ENCODE measurements at regions not wholly inside any gene's neighbourhood (a gene's known extent, or its start where the extent isn't known, plus 50 kb on each side); places are given as distances from the start of the nearest gene placed in this dataset.

DNA sequence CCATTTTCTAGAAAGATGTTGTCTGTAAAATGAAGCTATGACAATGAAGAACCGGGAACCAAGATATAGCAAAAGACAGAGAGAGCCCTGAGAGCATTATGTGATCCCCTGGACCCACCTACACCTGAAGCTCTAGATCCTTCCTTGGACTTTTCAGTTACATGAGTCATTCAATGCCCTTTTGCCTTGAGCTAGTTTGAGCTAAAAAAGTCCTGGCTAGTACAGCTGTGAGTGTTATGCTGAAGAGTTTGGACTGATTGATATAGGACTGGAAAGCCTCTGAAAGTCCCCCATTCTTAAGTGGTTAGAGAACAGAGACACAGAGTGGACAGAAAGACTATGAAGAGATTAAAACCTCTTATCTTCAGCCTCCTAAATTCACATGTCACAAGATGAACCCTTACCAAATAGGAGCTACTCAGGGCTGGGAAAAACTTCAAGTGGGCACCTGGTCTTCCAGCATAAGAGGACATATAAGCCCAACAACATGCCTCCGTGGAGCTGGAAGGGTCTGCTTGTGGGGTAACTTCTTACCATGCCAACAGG is 386.8 kb upstream of the NFE2L3 start:
- no peak for DNase-seq (ENCODE audit: low spot score)
- in situ Hi-C loops (cut with MboI; ENCODE audit: low sequenced_read_pairs, unreplicated experiment), result no loop called here
- TF ChIP-seq, protein P1, sequence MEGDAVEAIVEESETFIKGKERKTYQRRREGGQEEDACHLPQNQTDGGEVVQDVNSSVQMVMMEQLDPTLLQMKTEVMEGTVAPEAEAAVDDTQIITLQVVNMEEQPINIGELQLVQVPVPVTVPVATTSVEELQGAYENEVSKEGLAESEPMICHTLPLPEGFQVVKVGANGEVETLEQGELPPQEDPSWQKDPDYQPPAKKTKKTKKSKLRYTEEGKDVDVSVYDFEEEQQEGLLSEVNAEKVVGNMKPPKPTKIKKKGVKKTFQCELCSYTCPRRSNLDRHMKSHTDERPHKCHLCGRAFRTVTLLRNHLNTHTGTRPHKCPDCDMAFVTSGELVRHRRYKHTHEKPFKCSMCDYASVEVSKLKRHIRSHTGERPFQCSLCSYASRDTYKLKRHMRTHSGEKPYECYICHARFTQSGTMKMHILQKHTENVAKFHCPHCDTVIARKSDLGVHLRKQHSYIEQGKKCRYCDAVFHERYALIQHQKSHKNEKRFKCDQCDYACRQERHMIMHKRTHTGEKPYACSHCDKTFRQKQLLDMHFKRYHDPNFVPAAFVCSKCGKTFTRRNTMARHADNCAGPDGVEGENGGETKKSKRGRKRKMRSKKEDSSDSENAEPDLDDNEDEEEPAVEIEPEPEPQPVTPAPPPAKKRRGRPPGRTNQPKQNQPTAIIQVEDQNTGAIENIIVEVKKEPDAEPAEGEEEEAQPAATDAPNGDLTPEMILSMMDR (IDR thresholded peaks at IDR 0.05; ENCODE audit: borderline replicate concordance, control extremely low read depth, extremely low read depth, insufficient read depth, missing control alignments), result no peak

DNA sequence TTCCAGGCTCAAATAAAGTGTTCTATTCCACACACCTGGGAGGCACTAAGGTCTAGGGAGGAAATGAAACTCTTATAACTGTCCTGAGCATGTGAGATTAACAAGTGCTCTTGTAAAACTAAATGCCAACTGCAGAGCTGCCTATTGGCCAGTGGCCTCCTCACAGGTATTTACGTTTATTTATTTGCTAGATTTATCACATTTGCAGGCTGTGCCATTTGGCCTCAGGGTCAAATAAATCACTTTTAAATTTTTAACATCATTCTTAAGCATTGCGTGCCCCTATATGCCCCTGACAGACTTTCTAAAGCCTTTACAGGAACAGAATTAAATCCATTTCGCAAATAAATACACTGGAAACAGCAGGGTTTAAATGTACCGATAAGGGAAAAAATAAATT is 381.8 kb upstream of the NFE2L3 start:
- no peak for DNase-seq (ENCODE audit: low spot score)
- in situ Hi-C loops (cut with MboI; ENCODE audit: low sequenced_read_pairs, unreplicated experiment), result no loop called here
- TF ChIP-seq, protein P1 (IDR thresholded peaks at IDR 0.05; ENCODE audit: borderline replicate concordance, control extremely low read depth, extremely low read depth, insufficient read depth, missing control alignments), result no peak

DNA sequence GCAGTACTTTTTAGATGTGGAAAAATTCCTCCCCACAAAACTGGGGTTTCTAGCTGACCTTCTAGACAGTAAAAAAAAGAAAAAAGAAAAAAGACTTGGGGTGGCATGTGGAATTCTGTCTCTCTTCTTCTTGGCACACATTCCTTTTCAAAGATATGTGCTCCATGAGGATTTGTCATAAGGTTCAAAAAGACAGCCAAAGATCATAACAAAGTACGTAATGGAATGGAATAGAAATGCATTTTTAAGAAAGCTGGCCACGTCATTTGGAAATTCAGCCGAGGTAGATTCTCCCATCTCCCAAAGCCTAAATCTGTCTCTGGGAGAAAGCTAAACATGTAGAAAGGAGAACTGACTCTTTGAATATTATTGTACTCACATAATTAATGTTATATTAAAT is 381.3 kb upstream of the NFE2L3 start:
- TF ChIP-seq, protein P1 (IDR thresholded peaks at IDR 0.05; ENCODE audit: borderline replicate concordance, control extremely low read depth, extremely low read depth, insufficient read depth, missing control alignments), result no peak
- no peak for DNase-seq (ENCODE audit: low spot score)
- in situ Hi-C loops (cut with MboI; ENCODE audit: low sequenced_read_pairs, unreplicated experiment), result no loop called here

DNA sequence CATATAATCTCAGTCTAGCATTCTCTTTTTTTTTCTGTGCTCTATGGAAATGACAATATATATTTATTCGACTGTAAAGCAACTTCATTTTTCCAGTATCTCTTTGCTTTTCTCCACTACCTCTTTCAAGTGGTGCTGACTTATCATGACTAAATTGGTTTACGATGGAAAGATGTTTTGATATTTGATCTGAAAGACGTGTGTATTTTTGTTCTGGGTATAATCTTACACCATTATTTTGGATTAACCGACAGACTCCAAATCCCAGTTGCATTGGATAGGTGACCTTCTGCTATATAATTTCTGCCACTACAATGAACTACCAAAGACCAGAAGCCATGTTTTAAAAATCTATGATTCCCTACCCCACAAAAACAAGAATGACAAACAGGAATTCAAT is 380.5 kb upstream of the NFE2L3 start:
- DNase-seq (ENCODE audit: low spot score), result no peak
- TF ChIP-seq, protein P1 (IDR thresholded peaks at IDR 0.05; ENCODE audit: borderline replicate concordance, control extremely low read depth, extremely low read depth, insufficient read depth, missing control alignments), result no peak
- in situ Hi-C loops (cut with MboI; ENCODE audit: low sequenced_read_pairs, unreplicated experiment), result no loop called here

DNA sequence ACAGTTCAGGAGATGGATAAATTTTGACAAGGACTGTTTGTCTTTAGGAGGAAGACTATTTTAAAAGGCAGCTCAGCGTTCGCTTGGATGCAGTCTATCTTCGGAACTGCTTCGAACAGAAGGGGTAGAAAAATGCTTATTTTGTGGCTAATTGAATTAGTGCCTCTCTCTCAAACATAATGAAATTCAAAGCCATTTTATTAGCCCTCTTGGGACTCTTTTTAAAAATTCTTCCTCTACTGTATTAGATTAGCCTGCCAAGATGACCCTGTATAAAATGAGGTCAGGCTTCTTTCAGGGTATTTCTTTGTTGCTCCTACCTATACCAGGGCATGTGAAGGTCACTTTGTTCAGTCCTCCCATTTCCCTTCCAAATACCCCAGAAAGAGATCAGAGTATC is 379.2 kb upstream of the NFE2L3 start:
- no peak for DNase-seq (ENCODE audit: low spot score)
- TF ChIP-seq, protein P1 (IDR thresholded peaks at IDR 0.05; ENCODE audit: borderline replicate concordance, control extremely low read depth, extremely low read depth, insufficient read depth, missing control alignments), result no peak
- in situ Hi-C loops (cut with MboI; ENCODE audit: low sequenced_read_pairs, unreplicated experiment), result no loop called here

DNA sequence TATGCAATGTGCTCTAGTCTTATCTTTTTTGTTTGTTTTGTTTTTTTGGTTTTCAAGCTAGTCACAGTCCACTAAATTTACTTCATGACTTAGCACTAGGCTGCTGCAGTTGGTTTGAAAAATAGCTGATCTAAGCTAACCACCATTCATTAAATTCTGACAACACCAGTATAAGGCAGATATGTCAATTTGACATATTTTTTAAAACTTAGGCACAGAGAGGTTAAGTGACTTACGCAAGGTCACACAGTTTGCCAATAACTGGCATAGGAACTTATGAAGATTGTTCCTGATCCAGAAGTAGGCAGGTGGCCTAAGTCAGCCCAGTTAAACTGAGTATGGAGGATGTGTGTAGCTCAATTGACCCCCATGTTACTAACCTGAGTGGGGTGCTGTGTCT is 377.3 kb upstream of the NFE2L3 start:
- TF ChIP-seq, protein P1 (IDR thresholded peaks at IDR 0.05; ENCODE audit: borderline replicate concordance, control extremely low read depth, extremely low read depth, insufficient read depth, missing control alignments), result no peak
- in situ Hi-C loops (cut with MboI; ENCODE audit: low sequenced_read_pairs, unreplicated experiment), result no loop called here
- no peak for DNase-seq (ENCODE audit: low spot score)

DNA sequence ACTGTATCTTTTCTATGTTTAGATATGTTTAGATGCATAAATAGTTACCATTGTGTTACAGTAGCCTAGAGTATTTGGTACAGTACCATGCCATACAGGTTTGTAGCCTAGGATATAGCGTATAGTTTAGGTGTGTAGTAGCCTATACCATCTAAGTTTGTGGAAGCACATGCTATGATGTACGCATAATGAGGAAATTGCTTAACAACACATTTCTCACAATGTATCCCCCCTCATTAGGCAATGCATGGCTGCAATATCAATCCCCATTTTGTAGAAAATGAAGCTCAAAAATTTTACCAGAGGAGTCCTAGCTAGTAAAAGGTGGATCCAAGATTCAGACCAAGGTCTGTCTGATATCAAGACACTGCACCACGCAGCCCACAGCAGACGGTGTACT is 376.4 kb upstream of the NFE2L3 start:
- in situ Hi-C loops (cut with MboI; ENCODE audit: low sequenced_read_pairs, unreplicated experiment), result no loop called here
- TF ChIP-seq, protein P1 (IDR thresholded peaks at IDR 0.05; ENCODE audit: borderline replicate concordance, control extremely low read depth, extremely low read depth, insufficient read depth, missing control alignments), result no peak
- DNase-seq (ENCODE audit: low spot score), result no peak
